ENCODE measurements at regions not wholly inside any gene's neighbourhood (a gene's known extent, or its start where the extent isn't known, plus 50 kb on each side); places are given as distances from the start of the nearest gene placed in this dataset.

DNA sequence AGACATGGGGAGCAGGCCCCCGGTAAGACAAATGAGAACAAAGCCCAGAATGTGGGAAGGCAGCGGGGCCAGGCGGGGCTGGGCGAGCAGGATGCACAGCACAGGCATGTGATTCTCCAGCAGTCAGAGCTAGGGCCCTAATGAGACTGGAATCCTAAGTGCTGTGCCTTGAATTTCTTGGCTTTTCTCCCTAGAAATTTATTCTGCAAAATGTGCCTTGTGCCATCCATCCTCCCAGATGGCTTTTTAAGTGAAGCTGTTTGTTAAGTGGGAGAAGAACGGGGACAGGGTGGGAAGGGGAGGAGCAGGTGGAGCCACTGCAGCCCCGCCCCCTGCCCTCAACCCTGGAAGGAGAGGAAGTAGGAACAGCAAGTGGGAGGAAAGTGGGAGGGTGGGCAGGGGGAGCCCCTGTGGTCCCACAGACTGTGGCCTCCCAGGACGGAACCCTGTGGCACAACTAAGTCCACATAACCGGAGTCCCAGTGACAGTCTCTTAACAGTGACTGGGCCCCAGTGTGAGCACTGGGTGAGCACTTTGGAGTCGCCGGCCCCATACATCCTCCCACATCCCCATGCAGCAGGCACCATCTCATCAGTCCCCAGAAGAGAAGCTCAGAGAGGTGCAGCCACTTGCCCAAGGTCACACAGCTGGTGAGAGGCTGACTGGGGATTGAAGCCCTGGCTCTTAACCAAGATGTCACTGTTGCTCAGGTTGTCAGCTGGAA lies 216.9 kb downstream of the MATN1 start:
- ChIA-PET POLR2A (ENCODE audit: low non-redundant PET) (no interaction called here), CTCF (interaction anchor here (0.6 kb wide), 1 partner anchor 1166 kb away, joined by 3 read pairs; no protein-coding TSS in a partner anchor)
- H3K27ac ChIP-seq: no peak overlapping the region
- DNase-seq (ENCODE audit: low spot score): no peak
- TF ChIP-seq, protein P1, sequence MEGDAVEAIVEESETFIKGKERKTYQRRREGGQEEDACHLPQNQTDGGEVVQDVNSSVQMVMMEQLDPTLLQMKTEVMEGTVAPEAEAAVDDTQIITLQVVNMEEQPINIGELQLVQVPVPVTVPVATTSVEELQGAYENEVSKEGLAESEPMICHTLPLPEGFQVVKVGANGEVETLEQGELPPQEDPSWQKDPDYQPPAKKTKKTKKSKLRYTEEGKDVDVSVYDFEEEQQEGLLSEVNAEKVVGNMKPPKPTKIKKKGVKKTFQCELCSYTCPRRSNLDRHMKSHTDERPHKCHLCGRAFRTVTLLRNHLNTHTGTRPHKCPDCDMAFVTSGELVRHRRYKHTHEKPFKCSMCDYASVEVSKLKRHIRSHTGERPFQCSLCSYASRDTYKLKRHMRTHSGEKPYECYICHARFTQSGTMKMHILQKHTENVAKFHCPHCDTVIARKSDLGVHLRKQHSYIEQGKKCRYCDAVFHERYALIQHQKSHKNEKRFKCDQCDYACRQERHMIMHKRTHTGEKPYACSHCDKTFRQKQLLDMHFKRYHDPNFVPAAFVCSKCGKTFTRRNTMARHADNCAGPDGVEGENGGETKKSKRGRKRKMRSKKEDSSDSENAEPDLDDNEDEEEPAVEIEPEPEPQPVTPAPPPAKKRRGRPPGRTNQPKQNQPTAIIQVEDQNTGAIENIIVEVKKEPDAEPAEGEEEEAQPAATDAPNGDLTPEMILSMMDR (conservative IDR thresholded peaks at IDR 0.05; ENCODE audit: low read depth): no peak

DNA sequence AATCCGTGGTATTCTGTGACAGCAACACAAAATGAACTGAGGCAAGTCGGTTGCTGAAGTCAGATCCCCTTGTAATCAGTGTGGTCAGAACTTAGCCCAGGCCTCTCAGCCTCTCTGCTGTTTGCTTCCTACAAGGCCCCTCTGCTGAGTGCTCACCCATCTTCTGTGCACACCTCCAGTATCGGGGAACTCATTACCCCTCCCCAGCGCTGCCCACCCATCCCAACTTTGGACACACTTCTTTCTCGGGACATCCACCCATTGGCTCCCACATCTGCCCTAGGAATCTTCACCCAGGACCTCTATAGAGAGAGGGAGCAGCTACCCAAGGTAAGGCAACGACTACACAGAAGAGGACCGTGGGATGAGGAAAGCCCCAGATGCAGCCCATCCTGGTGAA lies 217.5 kb downstream of the MATN1 start:
- TF ChIP-seq, protein P1 (conservative IDR thresholded peaks at IDR 0.05; ENCODE audit: low read depth): no peak
- H3K27ac ChIP-seq: no peak overlapping the region
- ChIA-PET POLR2A (ENCODE audit: low non-redundant PET) (no interaction called here), CTCF (interaction anchor here (0.6 kb wide), 1 partner anchor 1165 kb away, joined by 3 read pairs; no protein-coding TSS in a partner anchor)
- DNase-seq (ENCODE audit: low spot score): no peak

DNA sequence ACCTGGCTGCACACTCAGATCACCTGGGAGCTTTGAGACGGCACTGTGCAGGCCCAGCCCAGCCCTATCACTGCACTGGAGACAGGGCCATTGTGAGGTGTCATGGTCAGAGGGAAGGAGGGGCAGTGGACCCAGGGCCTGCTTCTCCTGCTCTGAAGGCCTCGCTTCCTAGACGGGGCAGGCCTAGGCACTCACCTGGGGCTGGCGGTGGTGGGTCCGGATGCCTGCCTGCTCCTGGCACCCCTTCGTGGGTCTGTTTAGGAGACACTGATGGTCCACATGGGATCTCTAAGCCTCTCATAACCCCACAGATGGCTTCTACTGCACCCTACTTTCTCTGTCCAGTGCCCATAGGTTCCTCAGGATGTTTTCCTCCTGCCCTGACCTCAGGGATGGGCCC lies 230.9 kb downstream of the MATN1 start:
- TF ChIP-seq, protein P1 (conservative IDR thresholded peaks at IDR 0.05; ENCODE audit: low read depth): no peak
- H3K27ac ChIP-seq: no peak overlapping the region
- POLR2A ChIA-PET (ENCODE audit: low non-redundant PET): no interaction called here
- no peak for DNase-seq (ENCODE audit: low spot score)
- CTCF ChIA-PET: no interaction called here

DNA sequence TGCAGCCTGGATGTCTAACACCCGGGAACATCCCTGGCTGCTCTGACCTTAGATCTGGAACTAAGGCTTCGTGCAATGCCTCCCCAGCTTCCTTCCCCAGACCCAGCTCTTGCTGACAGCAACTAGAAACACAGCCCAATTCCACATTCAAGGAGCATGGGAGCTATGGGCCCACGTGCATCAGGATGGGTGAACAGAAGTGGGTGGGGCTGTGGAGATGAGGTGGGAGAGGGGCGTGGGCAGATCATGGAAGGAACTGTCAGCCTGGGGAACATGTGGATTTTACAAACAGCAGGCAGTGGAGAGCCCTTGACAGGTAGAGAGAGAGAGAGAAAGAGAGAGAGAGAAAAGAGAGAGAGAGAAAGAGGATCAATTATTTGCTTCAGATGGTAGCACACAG lies 231.6 kb downstream of the MATN1 start:
- DNase-seq (ENCODE audit: low spot score): no peak
- ChIA-PET CTCF (no interaction called here), POLR2A (ENCODE audit: low non-redundant PET) (no interaction called here)
- TF ChIP-seq, protein P1 (conservative IDR thresholded peaks at IDR 0.05; ENCODE audit: low read depth): no peak
- no peak overlapping the region for H3K27ac ChIP-seq

DNA sequence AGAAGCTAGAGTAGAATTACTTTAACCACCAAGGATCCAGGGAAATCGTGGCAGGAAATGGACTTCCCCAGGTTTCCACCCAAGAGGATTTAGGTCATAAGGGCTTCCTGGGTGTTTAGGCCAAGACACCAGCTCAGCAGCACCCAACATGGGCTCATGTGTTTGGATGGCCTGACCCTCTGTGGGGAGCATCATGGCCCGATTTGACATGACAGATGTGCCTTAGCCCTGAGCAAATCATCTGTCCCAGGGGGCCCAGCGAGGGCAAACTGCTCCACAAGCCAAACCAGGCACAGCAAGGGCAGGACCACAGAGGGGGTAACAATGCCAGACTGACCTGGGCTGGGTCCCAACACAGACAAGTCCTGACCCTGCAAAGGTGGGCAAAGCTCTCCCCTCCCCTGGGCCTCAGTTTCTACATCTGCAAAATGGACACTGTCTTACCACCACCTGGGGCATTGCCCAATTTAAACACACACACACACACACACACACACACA lies 232.8 kb downstream of the MATN1 start:
- ChIA-PET CTCF (no interaction called here), POLR2A (ENCODE audit: low non-redundant PET) (no interaction called here)
- TF ChIP-seq, protein P1 (conservative IDR thresholded peaks at IDR 0.05; ENCODE audit: low read depth): no peak
- no peak overlapping the region for H3K27ac ChIP-seq
- no peak for DNase-seq (ENCODE audit: low spot score)

DNA sequence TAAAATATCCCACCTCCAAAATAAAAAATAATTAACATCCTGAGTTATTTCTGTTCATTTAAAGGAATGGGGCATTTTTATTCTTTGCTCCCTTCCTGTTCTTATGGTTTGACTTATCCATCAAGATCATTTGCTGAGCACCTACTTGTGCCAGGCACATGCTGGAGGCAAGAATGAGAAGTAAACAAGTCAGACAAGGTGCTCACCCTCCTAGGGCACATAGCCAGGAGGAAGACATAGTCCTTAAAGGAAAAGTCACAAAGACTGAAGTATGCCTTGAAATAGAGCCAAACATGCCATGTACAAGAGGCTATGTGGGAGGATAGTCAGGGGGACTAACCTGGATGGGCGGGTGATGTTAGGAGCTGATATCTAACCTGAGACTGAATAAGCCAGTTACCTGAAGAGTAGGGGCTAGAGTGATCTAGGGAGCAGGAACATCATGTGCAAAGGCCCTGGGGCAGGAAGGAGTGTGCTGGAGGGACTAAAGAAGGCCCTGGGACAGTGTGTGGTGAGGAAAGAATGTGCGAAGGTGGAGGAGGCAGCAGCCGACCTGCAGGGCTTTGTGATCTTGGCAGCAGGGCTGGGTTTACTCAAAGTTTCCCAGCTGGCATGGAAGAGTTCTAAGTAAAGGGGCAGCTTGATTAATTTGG lies 233.5 kb downstream of the MATN1 start:
- POLR2A ChIA-PET (ENCODE audit: low non-redundant PET): no interaction called here
- CTCF ChIA-PET: interaction anchor here (0.5 to 0.7 kb wide), 2 partner anchors 9 to 86 kb away, joined by 3 read pairs; no protein-coding TSS in a partner anchor
- H3K27ac ChIP-seq: no peak overlapping the region
- no peak for DNase-seq (ENCODE audit: low spot score)
- TF ChIP-seq, protein P1 (conservative IDR thresholded peaks at IDR 0.05; ENCODE audit: low read depth): no peak

Data from RWPE1 (cell line).